H1 (cell line): ENCODE measurements at regions not wholly inside any gene's neighbourhood (a gene's known extent, or its start where the extent isn't known, plus 50 kb on each side); places are given as distances from the start of the nearest gene placed in this dataset.

Experiments used
- ASH2L ChIP-seq: fragments of 200-600, 300-600 bp; sonication (generic); IDR thresholded peaks from one replicate; pipeline ENCODE4 v1.7.1; 2017; ENCODE audit warnings: low read length
- NANOG ChIP-seq: IDR thresholded peaks from 2 replicates; pipeline ENCODE4 v1.6.1; 2011; ENCODE audit warnings: low read length, low read depth, mild to moderate bottlenecking, inconsistent platforms; ENCODE audit not compliant: insufficient read depth, poor library complexity, severe bottlenecking
- NRF1 ChIP-seq: IDR thresholded peaks from 2 replicates; pipeline ENCODE4 v1.6.1; 2011; ENCODE audit warnings: mild to moderate bottlenecking, low read depth, low read length, improper control_type of control experiment
- SAP30 ChIP-seq: fragments of 300-600 bp; sonication (generic); IDR thresholded peaks from 2 replicates; pipeline ENCODE4 v1.7.1; 2012; ENCODE audit warnings: low read length, moderate library complexity, mild to moderate bottlenecking, inconsistent platforms; ENCODE audit not compliant: insufficient read depth, insufficient replicate concordance
- SP4 ChIP-seq: IDR thresholded peaks from 2 replicates; pipeline ENCODE4 v1.6.1; 2012; ENCODE audit warnings: low read length, inconsistent platforms

- no peak for TF ChIP-seq SAP30
- TF ChIP-seq SP4 = no peak
- no peak for TF ChIP-seq NANOG
- no peak for TF ChIP-seq ASH2L
- no peak for TF ChIP-seq NRF1
These were observed 208.6 kb downstream of the BTG1 start (continued) for GRCh38 chr12:91937009-91937408.
